Fibroblast of pulmonary artery (primary cell): ENCODE measurements at regions not wholly inside any gene's neighbourhood (a gene's known extent, or its start where the extent isn't known, plus 50 kb on each side); places are given as distances from the start of the nearest gene placed in this dataset.

Source experiments
- DNase-seq: peaks from one replicate; pipeline ENCODE4 v3.0.0-alpha.2; 2010; ENCODE audit warnings: low read depth
- H3K4me3 ChIP-seq: replicated peaks from 2 replicates; pipeline ENCODE4 v1.5.1; 2011; ENCODE audit warnings: low read depth, mild to moderate bottlenecking, control low read depth, low read length, moderate library complexity
- TF ChIP-seq, protein P1 (sequence below): IDR thresholded peaks from 2 replicates; pipeline ENCODE4 v1.5.1; 2011; ENCODE audit warnings: mild to moderate bottlenecking, control low read depth, low read length, inconsistent platforms; ENCODE audit errors: missing control alignments

DNA sequence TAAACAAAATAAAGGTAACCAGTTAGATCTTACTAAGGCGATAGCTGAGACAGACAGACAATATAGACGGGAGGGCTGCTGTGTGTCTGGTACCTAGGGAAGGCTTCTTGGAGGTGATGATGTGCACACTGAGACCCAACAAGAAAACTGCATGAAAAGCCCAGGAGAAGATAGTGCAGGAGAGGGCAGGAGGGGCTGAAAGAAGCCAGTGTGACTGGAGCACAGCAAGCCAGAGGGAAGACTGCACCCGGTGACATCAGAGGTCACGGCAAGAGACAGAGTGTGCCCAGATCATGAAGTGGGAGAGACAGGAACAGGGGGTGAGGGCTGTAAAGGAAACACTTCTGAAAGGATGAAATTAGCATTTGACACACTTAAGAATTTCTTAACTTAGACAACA is 266.3 kb downstream of the BRD1 start:
- TF ChIP-seq, protein P1, sequence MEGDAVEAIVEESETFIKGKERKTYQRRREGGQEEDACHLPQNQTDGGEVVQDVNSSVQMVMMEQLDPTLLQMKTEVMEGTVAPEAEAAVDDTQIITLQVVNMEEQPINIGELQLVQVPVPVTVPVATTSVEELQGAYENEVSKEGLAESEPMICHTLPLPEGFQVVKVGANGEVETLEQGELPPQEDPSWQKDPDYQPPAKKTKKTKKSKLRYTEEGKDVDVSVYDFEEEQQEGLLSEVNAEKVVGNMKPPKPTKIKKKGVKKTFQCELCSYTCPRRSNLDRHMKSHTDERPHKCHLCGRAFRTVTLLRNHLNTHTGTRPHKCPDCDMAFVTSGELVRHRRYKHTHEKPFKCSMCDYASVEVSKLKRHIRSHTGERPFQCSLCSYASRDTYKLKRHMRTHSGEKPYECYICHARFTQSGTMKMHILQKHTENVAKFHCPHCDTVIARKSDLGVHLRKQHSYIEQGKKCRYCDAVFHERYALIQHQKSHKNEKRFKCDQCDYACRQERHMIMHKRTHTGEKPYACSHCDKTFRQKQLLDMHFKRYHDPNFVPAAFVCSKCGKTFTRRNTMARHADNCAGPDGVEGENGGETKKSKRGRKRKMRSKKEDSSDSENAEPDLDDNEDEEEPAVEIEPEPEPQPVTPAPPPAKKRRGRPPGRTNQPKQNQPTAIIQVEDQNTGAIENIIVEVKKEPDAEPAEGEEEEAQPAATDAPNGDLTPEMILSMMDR = no peak
- no peak for DNase-seq
- H3K4me3 ChIP-seq = no peak overlapping the region

DNA sequence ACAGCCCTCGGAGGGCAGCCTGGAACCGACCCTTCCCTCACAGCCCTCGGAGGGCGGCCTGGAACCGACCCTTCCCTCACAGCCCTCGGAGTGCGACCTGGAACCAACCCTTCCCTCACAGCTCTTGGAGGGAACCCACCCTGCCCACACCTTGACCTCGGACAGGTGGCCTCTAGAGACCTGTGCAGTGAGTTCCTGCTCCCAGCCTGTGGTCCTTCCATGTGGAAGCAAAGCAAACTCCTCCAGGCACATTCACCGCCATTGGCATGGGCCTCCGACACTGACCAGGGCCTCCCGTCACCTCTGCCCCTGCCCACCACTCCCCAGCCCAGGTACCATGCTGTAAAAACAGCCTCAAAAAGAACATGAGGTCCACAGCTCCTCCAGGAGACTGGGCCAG is 272.1 kb downstream of the BRD1 start:
- no peak overlapping the region for H3K4me3 ChIP-seq
- TF ChIP-seq, protein P1 = no peak
- DNase-seq = no peak

DNA sequence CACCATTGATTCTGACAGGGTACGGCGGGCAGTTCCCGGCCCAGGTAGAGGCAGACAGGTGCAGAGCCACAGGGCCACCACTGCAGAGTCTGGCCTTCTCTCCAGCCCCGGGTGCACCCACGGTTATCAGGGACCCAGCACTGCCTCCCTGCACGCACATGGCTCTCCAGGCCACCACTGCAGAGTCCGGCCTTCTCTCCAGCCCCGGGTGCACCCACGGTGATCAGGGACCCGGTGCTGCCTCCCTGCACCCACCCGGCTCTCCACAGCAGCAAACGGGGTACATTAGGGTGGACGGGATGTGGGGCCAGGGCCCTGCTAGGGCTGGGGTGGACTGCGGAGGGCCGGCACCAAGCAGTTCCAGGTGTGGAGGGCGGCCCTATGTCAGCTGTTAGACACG is 272.9 kb downstream of the BRD1 start:
- DNase-seq = no peak
- no peak overlapping the region for H3K4me3 ChIP-seq
- TF ChIP-seq, protein P1 = no peak

DNA sequence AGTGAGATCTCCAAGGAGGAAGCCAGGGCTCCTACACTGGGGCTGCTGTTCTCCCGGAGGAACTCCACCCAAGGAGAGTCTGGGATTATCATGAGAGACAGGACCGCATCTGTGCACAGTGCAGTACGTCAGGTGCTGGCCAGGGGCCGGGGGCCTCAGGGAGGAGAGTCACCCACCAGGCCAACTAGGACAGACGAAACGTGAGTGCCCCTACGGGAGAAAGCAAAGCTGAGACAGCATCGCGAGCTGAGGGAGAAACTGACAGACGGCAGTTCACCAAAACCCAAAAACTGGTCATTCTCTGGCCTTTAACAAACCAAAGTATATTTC is 273.4 kb downstream of the BRD1 start:
- H3K4me3 ChIP-seq = no peak overlapping the region
- TF ChIP-seq, protein P1 = no peak
- no peak for DNase-seq

DNA sequence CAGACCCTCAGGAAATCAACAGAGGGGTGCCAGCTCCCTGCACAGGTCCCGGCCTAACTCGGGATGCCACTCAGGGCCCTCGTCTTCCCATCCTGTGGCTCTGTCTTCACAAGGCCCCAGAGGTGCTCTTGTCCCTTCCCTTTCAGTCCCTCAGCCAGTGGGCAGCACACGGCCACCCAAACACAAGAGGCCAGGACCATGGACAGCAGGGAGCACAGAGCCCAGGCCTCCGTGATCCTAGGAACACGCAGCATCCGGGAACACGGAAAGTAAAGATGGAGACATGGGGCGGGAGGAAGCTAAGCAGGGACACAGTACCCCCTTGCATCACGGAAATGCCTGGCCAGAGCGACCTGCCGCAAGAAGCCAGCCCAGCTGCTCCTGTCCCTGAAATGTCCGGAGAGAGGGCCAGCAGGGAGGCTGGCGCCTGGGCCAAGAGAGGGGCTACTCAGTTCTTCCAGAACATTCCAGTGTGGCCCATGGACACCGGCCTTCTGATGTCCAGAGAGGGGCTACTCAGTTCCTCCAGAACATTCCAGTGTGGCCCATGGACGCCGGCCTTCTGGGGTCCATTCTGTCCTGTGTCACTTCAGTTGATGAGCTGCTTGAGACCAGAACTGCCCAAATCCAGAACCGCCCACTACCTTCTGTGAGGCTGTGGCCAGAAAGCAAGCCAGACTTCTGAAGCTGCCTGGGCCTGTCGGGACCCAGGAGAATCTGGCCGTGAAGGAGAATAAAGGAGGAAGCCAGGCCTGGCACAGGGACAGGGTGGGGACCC is 274.0 kb downstream of the BRD1 start:
- TF ChIP-seq, protein P1 = no peak
- no peak overlapping the region for H3K4me3 ChIP-seq
- DNase-seq = no peak

DNA sequence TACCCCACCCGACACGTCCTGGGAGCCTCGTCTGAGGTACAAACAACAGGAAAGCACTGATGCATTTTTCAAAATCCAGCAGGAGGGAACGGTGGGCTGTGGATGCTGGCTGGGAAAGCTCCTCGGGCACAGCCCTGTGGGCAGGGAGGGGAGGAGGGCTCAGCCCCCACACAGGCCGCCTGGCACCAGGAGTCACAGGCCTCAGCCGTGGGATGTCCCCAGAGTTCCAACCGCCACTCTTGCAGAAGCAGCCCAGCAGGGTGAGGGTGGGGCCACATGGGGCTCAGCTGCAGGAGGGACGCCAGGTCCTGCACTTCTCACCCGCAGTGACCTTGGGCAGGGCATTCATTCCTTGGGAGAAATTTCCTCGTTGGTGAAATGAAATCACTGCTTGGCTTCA is 274.6 kb downstream of the BRD1 start:
- TF ChIP-seq, protein P1 = no peak
- H3K4me3 ChIP-seq = no peak overlapping the region
- no peak for DNase-seq
